Fibroblast of pulmonary artery (primary cell): ENCODE measurements at regions not wholly inside any gene's neighbourhood (a gene's known extent, or its start where the extent isn't known, plus 50 kb on each side); places are given as distances from the start of the nearest gene placed in this dataset.

Experiments used
- DNase-seq: peaks from one replicate; pipeline ENCODE4 v3.0.0-alpha.2; 2010; ENCODE audit warnings: low read depth
- H3K4me3 ChIP-seq: replicated peaks from 2 replicates; pipeline ENCODE4 v1.5.1; 2011; ENCODE audit warnings: low read depth, mild to moderate bottlenecking, control low read depth, low read length, moderate library complexity
- TF ChIP-seq, protein P1 (sequence below): IDR thresholded peaks from 2 replicates; pipeline ENCODE4 v1.5.1; 2011; ENCODE audit warnings: mild to moderate bottlenecking, control low read depth, low read length, inconsistent platforms; ENCODE audit errors: missing control alignments

DNA sequence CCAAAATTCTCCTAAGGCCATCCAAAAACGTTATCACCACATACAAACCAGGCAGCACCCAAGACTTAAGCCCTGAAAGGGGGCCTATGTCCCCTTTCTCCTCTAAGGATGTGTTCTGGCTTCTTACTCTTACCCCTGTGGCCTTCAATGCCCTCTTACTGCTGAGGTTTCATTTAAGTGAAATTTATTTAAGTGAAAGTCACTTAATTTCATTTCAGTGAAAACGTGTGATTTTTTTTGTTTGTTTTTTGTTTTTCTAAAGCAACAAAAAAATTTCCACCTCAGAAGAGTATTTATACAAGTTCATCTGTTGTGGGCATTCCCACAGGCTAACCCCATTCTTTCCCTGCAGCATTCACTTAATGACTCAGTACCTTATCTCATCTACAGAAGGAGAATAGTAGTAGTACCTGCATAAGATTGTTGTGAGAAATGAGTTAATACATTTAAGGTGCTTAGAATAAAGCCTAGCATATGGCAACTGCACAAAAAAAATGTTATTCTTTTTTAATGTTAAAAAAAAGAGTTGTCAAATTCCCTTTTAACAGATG is 220.6 kb downstream of the CHRM3 start:
- no peak for DNase-seq
- TF ChIP-seq, protein P1, sequence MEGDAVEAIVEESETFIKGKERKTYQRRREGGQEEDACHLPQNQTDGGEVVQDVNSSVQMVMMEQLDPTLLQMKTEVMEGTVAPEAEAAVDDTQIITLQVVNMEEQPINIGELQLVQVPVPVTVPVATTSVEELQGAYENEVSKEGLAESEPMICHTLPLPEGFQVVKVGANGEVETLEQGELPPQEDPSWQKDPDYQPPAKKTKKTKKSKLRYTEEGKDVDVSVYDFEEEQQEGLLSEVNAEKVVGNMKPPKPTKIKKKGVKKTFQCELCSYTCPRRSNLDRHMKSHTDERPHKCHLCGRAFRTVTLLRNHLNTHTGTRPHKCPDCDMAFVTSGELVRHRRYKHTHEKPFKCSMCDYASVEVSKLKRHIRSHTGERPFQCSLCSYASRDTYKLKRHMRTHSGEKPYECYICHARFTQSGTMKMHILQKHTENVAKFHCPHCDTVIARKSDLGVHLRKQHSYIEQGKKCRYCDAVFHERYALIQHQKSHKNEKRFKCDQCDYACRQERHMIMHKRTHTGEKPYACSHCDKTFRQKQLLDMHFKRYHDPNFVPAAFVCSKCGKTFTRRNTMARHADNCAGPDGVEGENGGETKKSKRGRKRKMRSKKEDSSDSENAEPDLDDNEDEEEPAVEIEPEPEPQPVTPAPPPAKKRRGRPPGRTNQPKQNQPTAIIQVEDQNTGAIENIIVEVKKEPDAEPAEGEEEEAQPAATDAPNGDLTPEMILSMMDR: no peak
- no peak overlapping the region for H3K4me3 ChIP-seq

DNA sequence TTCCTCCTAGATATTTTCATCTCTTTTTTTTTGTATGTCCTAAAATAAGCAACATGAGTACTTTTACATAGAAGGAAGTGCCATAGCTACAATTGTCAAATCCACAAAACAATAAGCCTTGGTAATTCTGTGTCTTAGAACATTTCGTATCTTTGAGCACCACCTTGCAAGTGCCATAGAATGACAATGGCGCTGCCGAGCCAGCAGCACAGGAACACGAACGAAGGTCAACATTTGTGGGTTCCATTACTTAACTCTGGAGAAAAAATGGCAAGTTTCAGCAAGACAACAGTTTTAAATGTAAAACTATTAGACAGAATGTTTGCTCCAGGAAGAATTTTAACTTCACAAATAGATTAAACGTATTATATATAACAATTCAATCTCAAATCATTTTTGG is 222.1 kb downstream of the CHRM3 start:
- no peak overlapping the region for H3K4me3 ChIP-seq
- DNase-seq: no peak
- TF ChIP-seq, protein P1: no peak

DNA sequence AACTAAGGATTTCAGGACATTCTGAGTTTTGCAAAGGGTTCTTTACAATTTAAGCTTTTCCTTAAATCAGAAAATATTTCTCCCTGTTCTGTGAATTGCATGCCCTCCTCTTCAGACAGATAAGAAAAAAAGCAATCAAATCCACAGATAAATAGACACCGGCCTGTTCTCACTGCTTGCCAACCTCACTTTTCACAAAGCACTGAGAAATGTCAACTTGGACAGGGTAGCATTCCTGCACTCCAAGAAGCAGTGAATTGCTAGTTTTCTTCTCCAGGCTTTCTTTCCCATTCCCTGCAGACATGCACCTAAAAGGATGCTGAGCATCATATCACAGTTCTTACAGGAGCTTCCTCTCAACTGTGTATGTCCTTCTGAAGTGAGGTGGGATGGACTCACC is 226.0 kb downstream of the CHRM3 start:
- TF ChIP-seq, protein P1: no peak
- DNase-seq: no peak
- no peak overlapping the region for H3K4me3 ChIP-seq

DNA sequence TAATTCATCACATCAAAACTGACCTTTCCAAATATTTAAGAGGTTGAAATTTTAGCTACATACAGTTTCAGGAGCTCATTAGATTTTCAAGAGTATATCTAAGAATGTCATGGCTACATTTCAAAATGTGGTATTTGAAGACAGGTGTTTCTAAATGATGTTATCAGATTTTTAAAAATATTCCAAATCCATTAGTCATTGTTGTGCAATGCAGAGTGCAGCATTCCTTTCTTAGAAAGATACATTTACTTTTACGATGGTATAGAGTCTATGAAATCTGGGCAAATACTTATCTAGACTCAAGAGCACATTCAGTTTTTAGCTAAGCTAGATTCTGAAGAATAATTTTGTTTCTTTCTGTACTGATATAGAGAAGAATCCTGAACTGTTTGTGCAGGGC is 230.3 kb downstream of the CHRM3 start:
- TF ChIP-seq, protein P1: no peak
- DNase-seq: no peak
- H3K4me3 ChIP-seq: no peak overlapping the region

DNA sequence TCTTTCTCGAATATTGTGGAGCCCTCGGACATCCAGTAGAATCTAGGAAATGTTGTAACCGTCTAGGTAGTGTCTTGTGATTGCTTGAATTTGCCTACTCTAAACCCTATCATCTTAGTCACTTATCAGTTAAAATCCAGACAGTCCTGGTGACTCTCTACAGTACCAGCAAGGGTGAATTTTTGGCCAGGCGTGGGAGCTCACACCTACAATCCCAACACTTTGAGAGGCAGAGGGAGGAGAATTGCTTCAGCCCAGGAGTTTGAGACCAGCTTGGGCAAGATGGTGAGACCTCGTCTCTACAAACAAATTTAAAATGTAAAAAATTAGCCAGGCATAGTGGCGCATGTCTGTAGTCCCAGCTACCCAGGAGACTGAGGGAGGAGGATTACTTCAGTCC is 230.9 kb downstream of the CHRM3 start:
- DNase-seq: no peak
- TF ChIP-seq, protein P1: no peak
- no peak overlapping the region for H3K4me3 ChIP-seq

DNA sequence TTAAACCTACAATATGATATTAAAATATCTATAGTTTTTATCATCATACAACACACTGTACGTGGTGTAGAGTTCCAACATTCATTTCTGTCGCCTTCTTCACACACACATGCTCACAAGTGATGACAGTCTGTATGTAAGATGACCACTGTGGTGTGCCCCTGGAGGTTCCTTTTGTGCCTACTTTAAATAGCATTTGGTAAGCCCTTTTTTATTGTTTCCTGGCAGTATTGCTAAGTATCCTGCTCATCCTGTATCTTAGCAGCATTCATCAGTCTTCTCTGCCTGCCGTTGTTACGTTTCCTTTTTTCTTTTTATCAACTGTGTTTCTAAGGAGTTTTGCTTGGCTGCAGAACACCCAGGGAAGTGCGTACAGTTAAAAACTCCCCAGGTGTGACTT is 231.4 kb downstream of the CHRM3 start:
- no peak for DNase-seq
- TF ChIP-seq, protein P1: no peak
- H3K4me3 ChIP-seq: no peak overlapping the region

DNA sequence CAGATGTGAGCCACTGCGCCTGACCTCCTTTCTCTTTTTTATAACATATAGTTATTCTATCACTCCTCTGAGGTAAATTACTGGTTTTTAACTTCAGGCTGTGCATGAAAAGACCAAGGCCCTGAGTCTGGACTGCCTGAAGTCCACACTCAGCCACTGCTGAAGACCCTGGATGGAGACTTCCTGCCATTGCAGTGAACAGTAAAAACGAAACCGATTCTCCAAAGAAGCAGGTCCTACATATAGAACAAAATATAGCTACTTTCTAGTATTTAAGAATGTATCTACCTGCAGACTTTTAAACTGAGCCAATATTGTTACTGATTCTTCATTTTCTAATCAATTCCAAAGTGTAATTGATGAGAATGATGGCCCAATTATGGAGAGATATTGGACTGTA is 232.8 kb downstream of the CHRM3 start:
- no peak overlapping the region for H3K4me3 ChIP-seq
- TF ChIP-seq, protein P1: no peak
- DNase-seq: no peak
